ENCODE measurements at regions not wholly inside any gene's neighbourhood (a gene's known extent, or its start where the extent isn't known, plus 50 kb on each side); places are given as distances from the start of the nearest gene placed in this dataset.

GRCh38 chr1:243984788-243985187, 66.3 kb upstream of the ZBTB18 start:
- no peak for TF ChIP-seq POLR2A (IDR thresholded peaks at IDR 0.05; ENCODE audit: extremely low read depth, insufficient read length)
- TF ChIP-seq CTCF (IDR thresholded peaks at IDR 0.05; ENCODE audit: low read depth, low read length) = no peak

Data from NB4 (cell line).